ENCODE measurements at regions not wholly inside any gene's neighbourhood (a gene's known extent, or its start where the extent isn't known, plus 50 kb on each side); places are given as distances from the start of the nearest gene placed in this dataset.

GRCh38 chr13:78201411-78201810 is 282.8 kb upstream of the EDNRB start:
- Histone ChIP-seq H3K4me3 (ENCODE audit: control extremely low read depth in 1 of 5, extremely low read depth in 1 of 5, insufficient read depth in 1 of 5, low read depth in 2 of 5, low read length in 4 of 5) (no peak overlapping the region), H3K9me3 (ENCODE audit: control extremely low read depth in 1 of 3, control insufficient read depth in 2 of 3, insufficient read depth in 1 of 3, low read length in 2 of 3) (no peaks in the 10 kb centered on the region), H4K20me1 (ENCODE audit: control insufficient read depth, insufficient read depth, low read length, poor library complexity, severe bottlenecking) (no peaks in the 10 kb centered on the region), H2AFZ (ENCODE audit: insufficient read depth, low read depth, low read length, poor library complexity, severe bottlenecking) (no peak overlapping the region), H3K9ac (ENCODE audit: low read length) (no peak overlapping the region), H3K36me3 (replicated peaks in 1 of 2; ENCODE audit: control extremely low read depth in 1 of 2, control insufficient read depth in 1 of 2, extremely low read depth in 1 of 2, insufficient read depth in 2 of 2, low read length in 1 of 2) (no peaks in the 10 kb centered on the region), H3K4me2 (replicated peaks; ENCODE audit: low read depth, low read length, poor library complexity, severe bottlenecking) (no peak overlapping the region), H3K27me3 (replicated peaks in 1 of 4; ENCODE audit: control extremely low read depth in 1 of 4, control insufficient read depth in 3 of 4, insufficient read depth in 4 of 4, low read length in 3 of 4) (no peaks in the 10 kb centered on the region), H3K27ac (ENCODE audit: low read length in 2 of 2) (no peak overlapping the region), H3K79me2 (ENCODE audit: control insufficient read depth, insufficient read depth, low read length) (no peaks in the 10 kb centered on the region), H3K4me1 (ENCODE audit: control insufficient read depth in 2 of 2, insufficient read depth in 2 of 2, low read length in 2 of 2) (no peaks in the 10 kb centered on the region)
- H3K9me3 Mint-ChIP-seq (ENCODE audit: insufficient read depth), result no peaks in the 10 kb centered on the region
- H3K27me3 Mint-ChIP-seq, result peaks cover 7% of the 10 kb centered on the region
- TF ChIP-seq CTCF (IDR thresholded peaks at IDR 0.05), result no peak
- TF ChIP-seq EZH2 (IDR thresholded peaks at IDR 0.05; ENCODE audit: borderline replicate concordance, insufficient read depth, low read depth, low read length, poor library complexity, severe bottlenecking), result no peak
- intact Hi-C loops (cut with micrococcal nuclease), result no loop called here
- no peak for DNase-seq
- ChIA-PET POLR2A (no interaction called here), CTCF (no interaction called here)
- WGBS (ENCODE audit: insufficient coverage), result no CpG with 5 or more reads among the region's 3 CpGs
- no peak overlapping the region for H3K27ac Mint-ChIP-seq
- ATAC-seq (ENCODE audit: low read depth), result no peak
- H3K4me1 Mint-ChIP-seq, result no peaks in the 10 kb centered on the region
- no peak overlapping the region for H3K4me3 Mint-ChIP-seq

GRCh38 chr13:78198821-78199220 is 280.2 kb upstream of the EDNRB start:
- Histone ChIP-seq H3K4me1 (ENCODE audit: control insufficient read depth in 2 of 2, insufficient read depth in 2 of 2, low read length in 2 of 2) (no peaks in the 10 kb centered on the region), H3K4me3 (ENCODE audit: control extremely low read depth in 1 of 5, extremely low read depth in 1 of 5, insufficient read depth in 1 of 5, low read depth in 2 of 5, low read length in 4 of 5) (no peak overlapping the region), H3K9ac (ENCODE audit: low read length) (no peak overlapping the region), H3K9me3 (ENCODE audit: control extremely low read depth in 1 of 3, control insufficient read depth in 2 of 3, insufficient read depth in 1 of 3, low read length in 2 of 3) (no peaks in the 10 kb centered on the region), H2AFZ (ENCODE audit: insufficient read depth, low read depth, low read length, poor library complexity, severe bottlenecking) (no peak overlapping the region), H3K27me3 (replicated peaks in 1 of 4; ENCODE audit: control extremely low read depth in 1 of 4, control insufficient read depth in 3 of 4, insufficient read depth in 4 of 4, low read length in 3 of 4) (no peaks in the 10 kb centered on the region), H3K27ac (ENCODE audit: low read length in 2 of 2) (no peak overlapping the region), H3K36me3 (replicated peaks in 1 of 2; ENCODE audit: control extremely low read depth in 1 of 2, control insufficient read depth in 1 of 2, extremely low read depth in 1 of 2, insufficient read depth in 2 of 2, low read length in 1 of 2) (no peaks in the 10 kb centered on the region), H3K4me2 (replicated peaks; ENCODE audit: low read depth, low read length, poor library complexity, severe bottlenecking) (no peak overlapping the region), H4K20me1 (ENCODE audit: control insufficient read depth, insufficient read depth, low read length, poor library complexity, severe bottlenecking) (no peaks in the 10 kb centered on the region), H3K79me2 (ENCODE audit: control insufficient read depth, insufficient read depth, low read length) (no peaks in the 10 kb centered on the region)
- POLR2A ChIA-PET, result no interaction called here
- DNase-seq (no peak), ATAC-seq (ENCODE audit: low read depth) (no peak)
- no peaks in the 10 kb centered on the region for H3K9me3 Mint-ChIP-seq (ENCODE audit: insufficient read depth)
- CTCF ChIA-PET, result no interaction called here
- H3K27me3 Mint-ChIP-seq, result peaks cover 7% of the 10 kb centered on the region
- intact Hi-C loops (cut with micrococcal nuclease), result no loop called here
- H3K4me1 Mint-ChIP-seq, result no peaks in the 10 kb centered on the region
- no CpG with 5 or more reads among the region's 3 CpGs for WGBS (ENCODE audit: insufficient coverage)
- no peak overlapping the region for H3K27ac Mint-ChIP-seq
- TF ChIP-seq CTCF (IDR thresholded peaks at IDR 0.05) (no peak), EZH2 (IDR thresholded peaks at IDR 0.05; ENCODE audit: borderline replicate concordance, insufficient read depth, low read depth, low read length, poor library complexity, severe bottlenecking) (no peak)
- H3K4me3 Mint-ChIP-seq, result no peak overlapping the region

Data from B cell (primary cell).